Left lobe of liver (tissue), 2 donors: ENCODE measurements at regions not wholly inside any gene's neighbourhood (a gene's known extent, or its start where the extent isn't known, plus 50 kb on each side); places are given as distances from the start of the nearest gene placed in this dataset.
"Not testable (repeated sequence)": the region's sequence is repeated elsewhere in the genome, so short reads cannot be mapped to it uniquely, and the experiment has no call there.

Experiments
- ATAC-seq: fragments of 200-7000 bp; cut with Tn5 transposase; one replicate; pipeline ENCODE4 v1.9.1; 2020; ENCODE audit warnings: mild to moderate bottlenecking, moderate library complexity
- DNase-seq: peaks from one replicate; pipeline ENCODE4 v3.0.0-alpha.2; 2020; ENCODE audit warnings: low spot score
- donor health status: DM: no; HTN: no; CAD: no; lungs with moderate emphysema.
- donor health status: DM: no; HTN: yes; CAD: no.

DNA sequence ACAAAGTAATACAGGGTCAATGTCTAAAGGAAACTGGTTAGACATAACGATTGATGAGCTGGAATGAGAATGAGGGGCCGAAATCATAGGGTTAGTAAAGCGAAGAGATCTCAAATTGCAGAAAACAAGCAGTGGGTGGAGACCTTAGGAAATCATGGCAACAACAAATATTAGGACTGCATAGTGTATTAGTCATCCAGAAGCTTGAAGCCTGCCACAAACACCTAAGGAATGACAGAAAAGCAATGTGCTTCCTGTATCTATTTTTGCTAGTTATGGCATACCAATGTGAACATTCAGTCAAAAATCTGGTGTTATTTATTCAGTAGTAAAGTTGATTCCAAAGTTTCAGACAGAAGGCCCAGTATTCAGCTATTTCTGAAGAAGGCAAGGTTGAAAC, 410.9 kb upstream of the CT83 start:
- DNase-seq (no peak), ATAC-seq (no peak)

DNA sequence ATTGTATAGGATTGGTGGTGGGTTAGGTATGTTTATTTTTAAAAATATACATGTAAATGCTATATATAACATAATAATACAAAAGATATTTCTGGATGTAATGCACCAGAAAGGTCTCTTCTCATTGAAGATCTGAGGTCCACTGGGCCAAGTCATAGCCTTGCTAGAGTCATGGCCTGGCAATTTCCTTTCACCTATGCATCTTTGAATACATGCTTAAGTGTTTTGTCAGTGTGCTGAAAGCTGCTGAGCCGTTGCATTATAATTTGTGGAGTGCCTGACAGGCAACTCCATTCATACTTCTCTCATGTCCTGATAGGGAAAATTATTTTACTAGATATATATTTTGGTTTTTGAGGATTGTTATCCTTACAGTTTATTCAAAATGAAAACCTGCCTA, 410.2 kb upstream of the CT83 start:
- DNase-seq, result no peak
- ATAC-seq, result no peak

- ATAC-seq (no peak), DNase-seq (no peak)
Measured at GRCh38 chrX:116863029-116863428, 400.3 kb upstream of the CT83 start.

GRCh38 chrX:116862340-116862739, 399.6 kb upstream of the CT83 start:
- ATAC-seq (no peak), DNase-seq (no peak)

GRCh38 chrX:116841290-116841689, 378.5 kb upstream of the CT83 start:
- DNase-seq (no peak), ATAC-seq (no peak)

- DNase-seq (no peak), ATAC-seq (no peak)
Measured at GRCh38 chrX:116827063-116827462, 364.3 kb upstream of the CT83 start.

DNA sequence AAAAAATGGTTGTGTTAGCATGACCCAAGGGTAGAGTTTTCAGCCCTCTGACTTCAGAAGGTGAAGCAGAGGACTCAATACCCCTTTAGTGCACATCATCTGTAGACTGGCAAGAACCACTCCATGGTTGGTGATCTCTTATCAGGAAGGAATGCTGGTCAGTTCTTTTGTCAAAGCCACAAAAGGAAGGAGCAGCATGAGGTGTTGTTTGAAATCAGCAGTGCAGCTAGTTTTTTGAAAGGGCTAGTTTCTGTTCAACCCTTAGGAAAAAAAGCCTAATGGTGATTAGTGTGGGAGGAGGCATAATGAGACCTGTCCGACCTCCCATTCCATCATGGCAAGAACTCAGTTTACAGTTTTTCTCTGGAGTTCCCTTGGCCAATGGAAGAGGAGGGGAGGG, 362.0 kb upstream of the CT83 start:
- ATAC-seq, result no peak
- DNase-seq, result no peak

DNA sequence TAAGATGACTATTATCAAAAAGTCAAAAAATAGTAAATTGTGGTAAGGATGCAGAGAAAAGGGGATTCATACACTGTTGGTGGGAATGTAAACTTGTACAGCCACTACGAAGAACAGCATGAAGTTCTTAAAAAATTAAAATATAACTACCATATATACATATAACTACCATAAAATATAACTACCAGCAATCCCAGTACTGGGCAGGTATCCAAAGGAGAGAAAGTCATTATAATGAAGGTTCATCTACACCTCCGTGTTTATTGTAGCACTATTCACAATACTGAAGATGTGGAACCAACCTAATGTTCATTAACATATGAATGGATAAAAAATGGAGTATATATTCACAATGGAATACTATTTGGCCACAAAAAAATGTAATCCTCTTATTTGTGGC, 360.9 kb upstream of the CT83 start:
- no peak for ATAC-seq
- no peak for DNase-seq

- DNase-seq, result no peak
- no peak for ATAC-seq
Measured at GRCh38 chrX:116806288-116806802, 343.6 kb upstream of the CT83 start.

- DNase-seq (no peak), ATAC-seq (no peak)
Measured at GRCh38 chrX:116801943-116802342, 339.2 kb upstream of the CT83 start.

GRCh38 chrX:116781926-116782325, 319.1 kb upstream of the CT83 start:
- ATAC-seq (no peak), DNase-seq (no peak)

- DNase-seq, result no peak
- no peak for ATAC-seq
Measured at GRCh38 chrX:116757491-116757890, 294.7 kb upstream of the CT83 start.

- ATAC-seq (no peak), DNase-seq (no peak)
Measured at GRCh38 chrX:116756958-116757357, 294.2 kb upstream of the CT83 start.

GRCh38 chrX:116749943-116750342, 287.2 kb upstream of the CT83 start:
- no peak for DNase-seq
- no peak for ATAC-seq

- no peak for ATAC-seq
- DNase-seq, result no peak
Measured at GRCh38 chrX:116732214-116732613, 269.4 kb upstream of the CT83 start.

DNA sequence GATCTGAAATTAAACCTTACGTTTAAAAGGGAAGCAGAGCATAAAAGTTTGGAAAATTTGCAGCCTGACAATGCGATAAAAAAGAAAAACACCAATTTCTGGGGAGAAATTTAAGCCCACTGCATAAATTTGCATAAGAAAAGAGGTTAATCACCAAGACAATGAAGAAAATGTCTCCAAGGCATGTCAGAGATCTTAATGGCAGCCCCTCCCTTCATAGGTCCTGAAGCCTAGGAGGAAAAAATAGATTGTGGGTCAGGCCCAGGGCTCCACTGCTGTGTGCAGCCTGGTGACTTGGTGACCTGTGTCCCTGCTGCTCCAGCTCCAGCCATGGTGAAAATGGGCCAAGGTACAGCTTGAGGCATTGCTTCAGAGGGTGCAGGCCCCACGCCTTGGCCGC, 264.0 kb upstream of the CT83 start:
- ATAC-seq (no peak), DNase-seq (no peak)

DNA sequence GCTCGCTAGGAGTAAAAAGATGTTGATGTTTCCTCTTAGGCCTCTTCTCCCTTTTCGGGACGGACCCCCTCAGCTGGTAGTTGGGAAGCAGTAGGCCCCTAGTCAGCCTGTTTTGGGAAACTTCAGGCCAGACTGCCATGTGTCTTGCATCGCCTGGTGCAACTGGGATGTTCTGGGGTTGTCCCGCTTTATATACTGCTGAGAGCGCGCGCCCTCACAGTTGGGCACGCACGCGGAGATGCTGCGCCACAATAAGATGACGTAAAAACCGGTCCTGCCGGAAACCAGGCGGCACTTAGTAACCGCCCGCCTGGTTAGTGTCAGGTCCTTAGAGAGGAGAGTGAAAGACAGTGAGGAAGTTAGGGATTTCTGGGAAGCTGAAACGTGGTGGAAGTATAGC, 231.3 kb upstream of the CT83 start:
- no peak for DNase-seq
- ATAC-seq, result no peak

DNA sequence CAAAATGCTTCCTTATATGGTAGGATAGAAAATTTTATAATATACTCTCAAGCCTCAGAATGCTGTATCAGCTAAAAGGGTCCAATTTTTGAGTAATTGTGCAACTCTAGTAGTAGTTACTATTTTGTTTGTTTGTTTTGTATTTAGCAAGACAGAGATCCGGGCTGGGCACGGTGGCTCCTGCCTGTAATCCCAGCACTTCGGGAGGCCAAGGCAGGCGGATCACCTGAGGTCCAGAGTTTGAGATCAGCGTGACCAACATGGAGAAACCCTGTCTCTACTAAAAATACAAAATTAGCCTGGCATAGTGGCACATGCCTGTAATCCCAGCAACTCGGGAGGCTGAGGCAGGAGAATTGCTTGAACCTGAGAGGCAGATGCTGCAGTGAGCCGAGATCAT, 216.8 kb upstream of the CT83 start:
- DNase-seq, ATAC-seq: not testable (repeated sequence)

GRCh38 chrX:116667346-116668134, 204.8 kb upstream of the CT83 start:
- DNase-seq, result no peak
- ATAC-seq, result no peak

DNA sequence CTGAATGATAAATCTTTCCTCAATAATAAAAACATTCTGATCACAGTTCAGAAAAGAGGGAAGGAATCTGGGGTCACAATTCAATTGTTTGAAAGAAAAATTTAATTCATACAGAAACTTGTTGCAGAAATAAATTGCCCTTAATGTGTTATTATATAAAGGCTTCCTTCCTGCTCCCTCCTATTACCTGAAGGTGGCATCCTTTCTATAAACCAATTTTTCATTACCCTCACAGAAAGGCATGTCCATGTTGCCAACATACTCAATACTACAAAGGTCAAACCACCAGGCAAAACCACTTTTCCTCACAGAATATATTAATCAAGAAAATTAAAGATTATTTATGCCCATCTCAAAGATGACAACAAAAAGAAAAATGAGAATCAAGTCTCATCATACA, 194.3 kb upstream of the CT83 start:
- peak; percentile 55 for ATAC-seq
- DNase-seq, result no peak

GRCh38 chrX:116628464-116628863, 165.7 kb upstream of the CT83 start:
- ATAC-seq (no peak), DNase-seq (no peak)

- DNase-seq, result no peak
- no peak for ATAC-seq
Measured at GRCh38 chrX:116618546-116618945, 155.8 kb upstream of the CT83 start.

DNA sequence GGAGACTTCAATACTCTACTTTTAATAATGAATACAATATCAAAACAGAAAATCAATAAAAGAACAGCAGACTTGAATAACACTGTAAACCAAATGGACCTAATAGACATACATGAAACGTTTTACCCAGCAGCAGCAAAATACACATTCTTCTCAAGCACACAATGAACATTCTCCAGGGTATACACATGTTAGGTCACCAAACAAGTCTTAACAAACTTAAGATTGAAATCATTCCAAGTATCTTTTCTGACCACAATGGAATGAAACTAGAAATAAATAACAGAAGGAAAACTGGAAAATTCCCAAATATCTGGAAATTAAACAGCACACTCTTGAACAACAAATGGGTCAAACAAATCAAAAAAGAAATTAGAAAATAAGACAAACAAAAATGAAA, 145.0 kb upstream of the CT83 start:
- ATAC-seq (no peak), DNase-seq (no peak)
